Smooth muscle cell (in vitro differentiated cells): ENCODE measurements at regions not wholly inside any gene's neighbourhood (a gene's known extent, or its start where the extent isn't known, plus 50 kb on each side); places are given as distances from the start of the nearest gene placed in this dataset.
A peak's percentile ranks its signal among the peaks of the same experiment; 100 is the strongest.

ENCODE experiments used
- DNase-seq: peaks from one replicate; lab custom pipeline; 2025; ENCODE audit not compliant: unreplicated experiment; lab: John Stamatoyannopoulos, UW
- H2AFZ ChIP-seq: fragments of 200-600 bp; sonication (generic); 2 replicates; pipeline ENCODE4 v1.6.0; 2016; ENCODE audit warnings: antibody characterized with exemption, low read depth, mild to moderate bottlenecking
- H3F3A ChIP-seq: fragments of 200-600 bp; sonication (generic); 2 replicates; pipeline ENCODE4 v1.6.0; 2017; ENCODE audit warnings: antibody characterized with exemption, low read depth
- H3K27ac ChIP-seq: fragments of 200-600 bp; sonication (generic); 2 replicates; pipeline ENCODE4 v1.5.1; 2016; ENCODE audit warnings: low read depth, mild to moderate bottlenecking
- H3K27me3 ChIP-seq: fragments of 200-600 bp; sonication (generic); 2 replicates; pipeline ENCODE4 v1.6.1; 2016; ENCODE audit warnings: low read depth, mild to moderate bottlenecking
- H3K36me3 ChIP-seq: fragments of 200-600 bp; sonication (generic); 2 replicates; pipeline ENCODE4 v1.5.1; 2016; ENCODE audit warnings: low read depth
- H3K4me1 ChIP-seq: fragments of 200-600 bp; sonication (generic); 2 replicates; pipeline ENCODE4 v1.5.1; 2016; ENCODE audit warnings: low read depth
- H3K4me2 ChIP-seq: fragments of 200-600 bp; sonication (generic); 2 replicates; pipeline ENCODE4 v1.6.0; 2016; ENCODE audit warnings: mild to moderate bottlenecking
- H3K4me3 ChIP-seq: fragments of 200-600 bp; sonication (generic); 2 replicates; pipeline ENCODE4 v1.5.1; 2016; ENCODE audit warnings: mild to moderate bottlenecking
- H3K79me2 ChIP-seq: fragments of 200-600 bp; sonication (generic); 2 replicates; pipeline ENCODE4 v1.6.0; 2016; ENCODE audit warnings: low read depth, mild to moderate bottlenecking
- H3K9ac ChIP-seq: fragments of 200-600 bp; sonication (generic); 2 replicates; pipeline ENCODE4 v1.6.0; 2016; ENCODE audit warnings: low read depth
- H3K9me3 ChIP-seq: fragments of 200-600 bp; sonication (generic); replicated peaks from 2 replicates; pipeline ENCODE4 v1.5.1; 2016; ENCODE audit warnings: low read depth
- H4K20me1 ChIP-seq: fragments of 200-600 bp; sonication (generic); 2 replicates; pipeline ENCODE4 v1.6.0; 2016; ENCODE audit warnings: low read depth
- CTCF ChIP-seq: fragments of 200-600 bp; sonication (generic); IDR thresholded peaks from 2 replicates; pipeline ENCODE4 v1.5.1; 2017; ENCODE audit warnings: borderline replicate concordance, mild to moderate bottlenecking, antibody characterized with exemption; ENCODE audit not compliant: insufficient read depth, poor library complexity, severe bottlenecking
- WGBS: methylation state at CpG from one replicate; pipeline ENCODE4 v1.1.7; 2016; ENCODE audit warnings: low lambda C conversion rate; 5-methylcytosine and 5-hydroxymethylcytosine counted together

GRCh38 chr20:24166412-24166811 is 177.8 kb upstream of the GGTLC1 start:
- Histone ChIP-seq H3K27me3 (no peaks in the 10 kb centered on the region), H3K79me2 (no peaks in the 10 kb centered on the region), H3K4me1 (no peaks in the 10 kb centered on the region), H3K9ac (no peak overlapping the region), H3K27ac (no peak overlapping the region), H3K4me2 (no peak overlapping the region), H3F3A (no peaks in the 10 kb centered on the region), H4K20me1 (no peaks in the 10 kb centered on the region), H2AFZ (no peak overlapping the region), H3K36me3 (no peaks in the 10 kb centered on the region), H3K9me3 (no peaks in the 10 kb centered on the region), H3K4me3 (no peak overlapping the region)
- DNase-seq, result no peak
- WGBS, result 53% methylated on average over 3 of the region's 3 CpGs
- TF ChIP-seq CTCF, result no peak

GRCh38 chr20:24166123-24166381 is 177.5 kb upstream of the GGTLC1 start:
- Histone ChIP-seq H3K27me3 (no peaks in the 10 kb centered on the region), H3K4me1 (no peaks in the 10 kb centered on the region), H3K79me2 (no peaks in the 10 kb centered on the region), H3K36me3 (no peaks in the 10 kb centered on the region), H2AFZ (no peak overlapping the region), H3F3A (no peaks in the 10 kb centered on the region), H4K20me1 (no peaks in the 10 kb centered on the region), H3K27ac (no peak overlapping the region), H3K9ac (no peak overlapping the region), H3K4me3 (no peak overlapping the region), H3K9me3 (no peaks in the 10 kb centered on the region), H3K4me2 (no peak overlapping the region)
- no peak for DNase-seq
- 60% methylated on average over 4 of the region's 4 CpGs for WGBS
- no peak for TF ChIP-seq CTCF

- Histone ChIP-seq H4K20me1 (no peaks in the 10 kb centered on the region), H3K36me3 (no peaks in the 10 kb centered on the region), H2AFZ (no peak overlapping the region), H3K4me2 (no peak overlapping the region), H3K4me3 (no peak overlapping the region), H3K9ac (no peak overlapping the region), H3K79me2 (no peaks in the 10 kb centered on the region), H3K27ac (no peak overlapping the region), H3F3A (no peaks in the 10 kb centered on the region), H3K4me1 (no peaks in the 10 kb centered on the region), H3K27me3 (no peaks in the 10 kb centered on the region), H3K9me3 (no peaks in the 10 kb centered on the region)
- no peak for TF ChIP-seq CTCF
- WGBS, result 87% methylated on average over 6 of the region's 6 CpGs
- no peak for DNase-seq
Observed at GRCh38 chr20:24165301-24166122, 176.9 kb upstream of the GGTLC1 start.

- Histone ChIP-seq H3K27ac (no peak overlapping the region), H3K4me3 (no peak overlapping the region), H3K36me3 (no peaks in the 10 kb centered on the region), H3K79me2 (no peaks in the 10 kb centered on the region), H3K9me3 (no peaks in the 10 kb centered on the region), H2AFZ (no peak overlapping the region), H3F3A (no peaks in the 10 kb centered on the region), H3K27me3 (no peaks in the 10 kb centered on the region), H3K9ac (no peak overlapping the region), H3K4me2 (no peak overlapping the region), H3K4me1 (no peaks in the 10 kb centered on the region), H4K20me1 (no peaks in the 10 kb centered on the region)
- DNase-seq, result no peak
- peak; percentile 52 for TF ChIP-seq CTCF
- WGBS, result 20% methylated on average over 5 of the region's 5 CpGs
Observed at GRCh38 chr20:24164360-24164759, 175.8 kb upstream of the GGTLC1 start.
